KBM-7 (cell line): ENCODE measurements at regions not wholly inside any gene's neighbourhood (a gene's known extent, or its start where the extent isn't known, plus 50 kb on each side); places are given as distances from the start of the nearest gene placed in this dataset.

Experiments used
- DNase-seq: peaks from one replicate; pipeline ENCODE4 v3.0.0-alpha.2; 2015
- in situ Hi-C: fragments of 300-500 bp; cut with MboI; formaldehyde crosslinking; loops from 2 replicates; pipeline ENCODE4 v1.14.3; 2020; ENCODE audit warnings: low sequenced_read_pairs, low pct_unique_long_range_greater_than_20kb, mixed read lengths

GRCh38 chr20:17158701-17159100 is 68.1 kb upstream of the PCSK2 start:
- no peak for DNase-seq
- in situ Hi-C loops, result no loop called here

GRCh38 chr20:17161673-17162481 is 65.0 kb upstream of the PCSK2 start:
- DNase-seq, result no peak
- in situ Hi-C loops, result no loop called here

- in situ Hi-C loops, result no loop called here
- no peak for DNase-seq
Observed at GRCh38 chr20:17168026-17168612, 58.7 kb upstream of the PCSK2 start.

GRCh38 chr20:17169585-17170136 is 57.2 kb upstream of the PCSK2 start:
- in situ Hi-C loops, result no loop called here
- no peak for DNase-seq

- DNase-seq, result no peak
- in situ Hi-C loops, result no loop called here
Observed at GRCh38 chr20:17171746-17172280, 55.0 kb upstream of the PCSK2 start.

- no peak for DNase-seq
Observed at GRCh38 chr20:17172836-17173516, 53.9 kb upstream of the PCSK2 start.

More at GRCh38 chr20:17172836-17173516, 53.9 kb upstream of the PCSK2 start:
- in situ Hi-C loops, result no loop called here
